Vagina (tissue), 2 donors: ENCODE measurements at regions not wholly inside any gene's neighbourhood (a gene's known extent, or its start where the extent isn't known, plus 50 kb on each side); places are given as distances from the start of the nearest gene placed in this dataset.
"Not testable (repeated sequence)": the region's sequence is repeated elsewhere in the genome, so short reads cannot be mapped to it uniquely, and the experiment has no call there.

Experiments used
- DNase-seq, 2 donors: peaks; one replicate each; pipeline ENCODE4 v3.0.0-alpha.2; 2017; ENCODE audit errors: extremely low spot score in 2 of 2
- H3K27ac ChIP-seq: fragments of 200-600 bp; sonication (generic); one replicate; pipeline ENCODE4 v1.5.1; 2019
- H3K27me3 ChIP-seq: fragments of 200-600 bp; sonication (generic); one replicate; pipeline ENCODE4 v1.5.1; 2019
- H3K36me3 ChIP-seq, 2 donors: fragments of 200-600 bp; sonication (generic); one replicate each; pipeline ENCODE4 v1.5.1; 2017 to 2019
- H3K4me1 ChIP-seq: fragments of 200-600 bp; sonication (generic); one replicate; pipeline ENCODE4 v1.5.1; 2019
- H3K4me3 ChIP-seq, 2 donors: fragments of 200-600 bp; sonication (generic); 1 replicate in 1 of 2; 2 replicates in 1 of 2; pipeline ENCODE4 v1.5.1; 2016 to 2019
- H3K9me3 ChIP-seq: fragments of 200-600 bp; sonication (generic); one replicate; pipeline ENCODE4 v1.5.1; 2019
- POLR2A ChIP-seq, 2 donors: fragments of 450-650 bp; IDR thresholded peaks; one replicate each; pipeline ENCODE4 v1.6.1; 2017; ENCODE audit warnings: antibody characterized with exemption in 2 of 2, mild to moderate bottlenecking in 2 of 2, moderate library complexity in 2 of 2
- POLR2AphosphoS5 ChIP-seq, 2 donors: sonication (generic); formaldehyde crosslinking; IDR thresholded peaks; one replicate each; pipeline ENCODE4 v1.9.0; 2017; ENCODE audit warnings: antibody characterized with exemption in 2 of 2, mild to moderate bottlenecking in 2 of 2, low read depth in 1 of 2; ENCODE audit not compliant: insufficient read depth in 1 of 2
- intact Hi-C: fragments of 100-400 bp; cut with DNase I; formaldehyde crosslinking; loops from one replicate; pipeline ENCODE4 v1.15.1; 2023
- TF ChIP-seq, protein P1 (sequence below), 3 experiments: fragments of 450-650 bp in 2 of 3; fragments of 200-600 bp in 1 of 3; sonication (generic) in 1 of 3; IDR thresholded peaks; one replicate each; pipeline ENCODE4 v1.5.1; 2017 to 2019; ENCODE audit warnings: antibody characterized with exemption in 3 of 3, mild to moderate bottlenecking in 2 of 3, moderate library complexity in 2 of 3

DNA sequence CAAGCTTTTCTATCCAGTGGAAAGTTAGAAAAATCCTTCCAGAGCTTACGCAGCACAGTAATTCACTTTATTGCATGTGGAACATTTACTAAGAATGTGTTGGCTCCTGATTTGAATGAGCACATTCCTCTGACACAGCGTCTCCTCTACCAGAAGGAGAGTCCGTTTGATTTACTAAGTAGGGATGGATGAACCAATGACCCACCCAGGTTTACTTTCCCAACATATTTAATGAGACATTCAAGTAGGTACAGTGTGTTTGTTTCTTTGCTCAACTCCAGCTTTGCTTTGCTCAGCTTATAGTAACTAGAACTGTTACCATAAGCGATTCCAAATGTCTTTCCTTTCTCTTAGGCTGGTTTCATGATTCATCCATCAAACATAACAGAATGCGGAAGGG is 161.7 kb downstream of the SMARCA1 start:
- intact Hi-C loops: no loop called here
- H3K27ac ChIP-seq: no peak overlapping the region
- no peaks in the 10 kb centered on the region for H3K9me3 ChIP-seq
- no peak overlapping the region for H3K4me3 ChIP-seq
- no peak for DNase-seq
- TF ChIP-seq POLR2A (IDR thresholded peaks at IDR 0.05) (no peak), POLR2AphosphoS5 (IDR thresholded peaks at IDR 0.05; ENCODE audit: insufficient read depth in 1 of 2, low read depth in 1 of 2) (no peak)
- TF ChIP-seq, protein P1, sequence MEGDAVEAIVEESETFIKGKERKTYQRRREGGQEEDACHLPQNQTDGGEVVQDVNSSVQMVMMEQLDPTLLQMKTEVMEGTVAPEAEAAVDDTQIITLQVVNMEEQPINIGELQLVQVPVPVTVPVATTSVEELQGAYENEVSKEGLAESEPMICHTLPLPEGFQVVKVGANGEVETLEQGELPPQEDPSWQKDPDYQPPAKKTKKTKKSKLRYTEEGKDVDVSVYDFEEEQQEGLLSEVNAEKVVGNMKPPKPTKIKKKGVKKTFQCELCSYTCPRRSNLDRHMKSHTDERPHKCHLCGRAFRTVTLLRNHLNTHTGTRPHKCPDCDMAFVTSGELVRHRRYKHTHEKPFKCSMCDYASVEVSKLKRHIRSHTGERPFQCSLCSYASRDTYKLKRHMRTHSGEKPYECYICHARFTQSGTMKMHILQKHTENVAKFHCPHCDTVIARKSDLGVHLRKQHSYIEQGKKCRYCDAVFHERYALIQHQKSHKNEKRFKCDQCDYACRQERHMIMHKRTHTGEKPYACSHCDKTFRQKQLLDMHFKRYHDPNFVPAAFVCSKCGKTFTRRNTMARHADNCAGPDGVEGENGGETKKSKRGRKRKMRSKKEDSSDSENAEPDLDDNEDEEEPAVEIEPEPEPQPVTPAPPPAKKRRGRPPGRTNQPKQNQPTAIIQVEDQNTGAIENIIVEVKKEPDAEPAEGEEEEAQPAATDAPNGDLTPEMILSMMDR (IDR thresholded peaks at IDR 0.05): no peak
- no peaks in the 10 kb centered on the region for H3K36me3 ChIP-seq
- H3K27me3 ChIP-seq: no peaks in the 10 kb centered on the region
- no peaks in the 10 kb centered on the region for H3K4me1 ChIP-seq

DNA sequence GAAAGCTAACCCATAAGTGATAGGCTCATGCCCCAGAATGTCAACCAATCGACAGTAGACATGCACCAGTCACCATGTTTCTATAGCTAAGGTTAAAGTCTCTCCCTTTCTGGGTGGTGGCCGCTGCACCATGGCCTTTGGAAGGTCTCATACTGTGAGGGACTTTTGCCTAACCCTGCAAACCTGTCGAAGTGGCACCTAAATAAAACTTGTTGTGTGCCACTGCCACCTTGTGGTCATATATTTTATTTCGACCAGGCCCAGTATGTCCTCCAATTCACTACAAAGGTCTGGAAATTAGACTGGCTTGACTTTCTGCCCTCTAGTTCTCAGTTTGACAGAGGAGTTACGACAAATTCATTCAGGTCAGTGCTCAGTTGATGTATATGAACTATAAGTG is 163.1 kb downstream of the SMARCA1 start:
- no peak for DNase-seq
- intact Hi-C loops: no loop called here
- no peak for TF ChIP-seq POLR2AphosphoS5 (IDR thresholded peaks at IDR 0.05; ENCODE audit: insufficient read depth in 1 of 2, low read depth in 1 of 2)
- TF ChIP-seq, protein P1 (IDR thresholded peaks at IDR 0.05): peak; percentile 17 to 50 (median 30)
- no peaks in the 10 kb centered on the region for H3K27me3 ChIP-seq
- no peaks in the 10 kb centered on the region for H3K9me3 ChIP-seq
- H3K27ac ChIP-seq: no peak overlapping the region
- H3K36me3 ChIP-seq: no peaks in the 10 kb centered on the region
- H3K4me3 ChIP-seq: no peak overlapping the region
- no peaks in the 10 kb centered on the region for H3K4me1 ChIP-seq

DNA sequence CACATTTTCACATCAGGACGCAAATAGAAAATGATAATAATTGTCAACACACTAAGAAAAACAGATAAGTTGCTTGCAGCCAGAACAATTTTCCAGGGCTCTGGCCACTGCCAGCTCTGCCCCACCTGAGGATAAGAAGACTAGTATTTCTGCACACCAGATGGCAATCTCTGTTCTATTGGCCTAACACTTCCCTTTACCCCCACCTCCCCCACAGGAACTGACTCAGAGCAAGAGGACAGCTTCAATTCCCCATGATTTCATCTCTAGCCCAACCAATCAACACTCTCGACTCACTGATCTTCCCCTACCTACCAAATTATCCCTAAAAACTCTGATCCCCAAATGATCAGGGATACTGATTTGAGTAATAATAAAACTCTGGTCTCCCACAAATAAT is 164.0 kb downstream of the SMARCA1 start:
- Histone ChIP-seq H3K4me1 (no peaks in the 10 kb centered on the region), H3K36me3 (no peaks in the 10 kb centered on the region), H3K27me3 (no peaks in the 10 kb centered on the region), H3K27ac (no peak overlapping the region), H3K4me3 (no peak overlapping the region), H3K9me3 (no peaks in the 10 kb centered on the region)
- TF ChIP-seq POLR2AphosphoS5 (IDR thresholded peaks at IDR 0.05; ENCODE audit: insufficient read depth in 1 of 2, low read depth in 1 of 2) (no peak), POLR2A (IDR thresholded peaks at IDR 0.05) (no peak)
- TF ChIP-seq, protein P1 (IDR thresholded peaks at IDR 0.05): no peak
- no peak for DNase-seq
- intact Hi-C loops: no loop called here

DNA sequence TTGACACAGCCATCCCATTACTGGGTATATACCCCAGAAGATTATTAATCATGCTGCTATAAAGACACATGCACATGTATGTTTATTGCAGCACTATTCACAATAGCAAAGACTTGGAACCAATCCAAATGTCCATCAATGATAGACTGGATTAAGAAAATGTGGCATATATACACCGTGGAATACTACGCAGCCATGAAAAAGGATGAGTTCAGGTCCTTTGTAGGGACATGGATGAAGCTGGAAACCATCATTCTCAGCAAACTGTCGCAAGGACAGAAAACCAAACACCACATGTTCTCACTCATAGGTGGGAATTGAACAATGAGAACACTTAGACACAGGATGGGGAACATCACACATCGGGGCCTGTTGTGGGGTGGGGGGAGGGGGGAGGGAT is 165.9 kb downstream of the SMARCA1 start:
- H3K36me3 ChIP-seq, H3K27me3 ChIP-seq, H3K4me1 ChIP-seq, intact Hi-C loops, H3K9me3 ChIP-seq, H3K27ac ChIP-seq, DNase-seq, H3K4me3 ChIP-seq: not testable (repeated sequence)

DNA sequence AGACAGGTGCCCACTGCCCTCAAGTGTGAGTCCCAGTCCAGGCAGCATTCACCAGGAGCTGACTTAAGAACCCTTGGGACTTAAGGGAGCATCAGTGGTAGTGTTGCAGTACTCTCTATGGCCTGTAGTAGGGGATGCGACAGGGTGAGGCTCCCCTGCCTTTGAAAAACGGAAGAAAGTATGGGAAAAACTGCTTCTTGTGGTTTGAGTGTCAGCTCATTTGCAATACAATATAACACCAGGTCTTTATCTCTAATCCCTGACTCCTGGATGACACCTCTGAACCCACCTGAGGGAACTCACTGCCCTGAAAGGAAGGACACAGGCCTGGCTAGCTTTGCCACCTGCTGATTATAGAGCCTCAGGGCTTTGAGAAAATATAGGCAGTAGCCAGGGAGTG is 176.0 kb downstream of the SMARCA1 start:
- Histone ChIP-seq H3K27me3 (no peaks in the 10 kb centered on the region), H3K9me3 (no peaks in the 10 kb centered on the region), H3K27ac (no peak overlapping the region), H3K36me3 (no peaks in the 10 kb centered on the region), H3K4me1 (no peaks in the 10 kb centered on the region), H3K4me3 (no peak overlapping the region)
- TF ChIP-seq POLR2AphosphoS5 (IDR thresholded peaks at IDR 0.05; ENCODE audit: insufficient read depth in 1 of 2, low read depth in 1 of 2) (no peak), POLR2A (IDR thresholded peaks at IDR 0.05) (no peak)
- TF ChIP-seq, protein P1 (IDR thresholded peaks at IDR 0.05): no peak
- intact Hi-C loops: no loop called here
- DNase-seq: no peak

DNA sequence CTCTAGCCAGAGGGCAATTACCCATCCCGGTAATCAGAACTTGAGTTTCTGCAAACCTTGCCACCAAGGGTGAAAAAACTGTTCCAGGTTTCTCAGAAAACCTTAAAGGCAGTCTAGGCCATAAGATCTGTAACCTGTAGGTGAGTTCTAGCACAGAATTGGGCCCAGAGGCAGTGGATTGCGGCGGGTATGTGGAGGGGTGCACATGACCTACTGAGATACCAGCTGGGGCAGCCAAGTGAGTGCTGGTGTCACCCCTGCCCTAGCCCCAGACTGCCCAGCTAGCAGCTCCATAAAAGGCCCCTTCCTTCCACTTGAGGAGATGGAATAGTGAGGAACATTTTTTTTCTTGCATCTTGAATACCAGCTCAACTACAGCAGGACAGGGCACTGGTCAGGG is 176.7 kb downstream of the SMARCA1 start:
- Histone ChIP-seq H3K9me3 (no peaks in the 10 kb centered on the region), H3K4me1 (no peaks in the 10 kb centered on the region), H3K4me3 (no peak overlapping the region), H3K36me3 (no peaks in the 10 kb centered on the region), H3K27me3 (no peaks in the 10 kb centered on the region), H3K27ac (no peak overlapping the region)
- no peak for DNase-seq
- intact Hi-C loops: no loop called here
- TF ChIP-seq, protein P1 (IDR thresholded peaks at IDR 0.05): no peak
- TF ChIP-seq POLR2A (IDR thresholded peaks at IDR 0.05) (no peak), POLR2AphosphoS5 (IDR thresholded peaks at IDR 0.05; ENCODE audit: insufficient read depth in 1 of 2, low read depth in 1 of 2) (no peak)

DNA sequence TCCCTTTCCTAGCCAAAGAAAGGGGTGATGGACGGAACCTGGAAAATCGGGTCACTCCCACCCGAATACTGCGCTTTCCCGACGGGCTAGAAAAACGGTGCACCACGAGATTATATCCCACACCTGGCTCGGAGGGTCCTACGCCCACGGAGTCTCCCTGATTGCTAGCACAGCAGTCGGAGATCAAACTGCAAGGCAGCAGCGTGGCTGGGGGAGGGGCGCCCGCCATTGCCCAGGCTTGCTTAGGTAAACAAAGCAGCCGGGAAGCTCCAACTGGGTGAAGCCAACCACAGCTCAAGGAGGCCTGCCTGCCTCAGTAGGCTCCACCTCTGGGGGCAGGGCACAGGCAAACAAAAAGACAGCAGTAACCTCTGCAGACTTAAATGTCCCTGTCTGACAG is 186.0 kb downstream of the SMARCA1 start:
- H3K36me3 ChIP-seq, H3K27me3 ChIP-seq, H3K4me1 ChIP-seq, DNase-seq, H3K4me3 ChIP-seq, H3K27ac ChIP-seq, intact Hi-C loops, H3K9me3 ChIP-seq: not testable (repeated sequence)
